GM12891 (cell line): ENCODE measurements at regions not wholly inside any gene's neighbourhood (a gene's known extent, or its start where the extent isn't known, plus 50 kb on each side); places are given as distances from the start of the nearest gene placed in this dataset.

ENCODE experiments used
- DNase-seq: peaks from one replicate; pipeline ENCODE4 v3.0.0; 2011; ENCODE audit warnings: low spot score; ENCODE audit not compliant: insufficient read length
- FAIRE-seq: peaks from 2 replicates; lab custom pipeline; 2011; peaks lifted over from hg19 to GRCh38; lab: Jason Lieb, UNC
- PAX5 ChIP-seq: IDR thresholded peaks from 2 replicates; pipeline ENCODE4 v1.6.1; 2011; ENCODE audit warnings: low read length, moderate library complexity, mild to moderate bottlenecking; ENCODE audit not compliant: insufficient read depth, severe bottlenecking
- POLR2A ChIP-seq: IDR thresholded peaks from 2 replicates; pipeline ENCODE4 v1.6.1; 2011; ENCODE audit warnings: low read depth, low read length, control low read depth
- POLR2AphosphoS5 ChIP-seq: IDR thresholded peaks from 2 replicates; pipeline ENCODE4 v1.6.1; 2011; ENCODE audit warnings: low read depth, low read length, control low read depth
- POU2F2 ChIP-seq: IDR thresholded peaks from 2 replicates; pipeline ENCODE4 v1.6.1; 2011; ENCODE audit warnings: low read depth, mild to moderate bottlenecking, control low read depth, low read length, moderate library complexity
- SPI1 ChIP-seq: IDR thresholded peaks from 2 replicates; pipeline ENCODE4 v1.6.1; 2011; ENCODE audit warnings: low read depth, low read length, control low read depth
- TAF1 ChIP-seq: IDR thresholded peaks from 2 replicates; pipeline ENCODE4 v1.6.1; 2011; ENCODE audit warnings: low read depth, low read length, control low read depth

- TF ChIP-seq POU2F2 (no peak), POLR2AphosphoS5 (no peak), TAF1 (no peak), PAX5 (no peak), SPI1 (no peak), POLR2A (no peak)
- FAIRE-seq (no peak), DNase-seq (no peak)
Observed at GRCh38 chr4:74638689-74639088, 155.6 kb downstream of the BTC start.

DNA sequence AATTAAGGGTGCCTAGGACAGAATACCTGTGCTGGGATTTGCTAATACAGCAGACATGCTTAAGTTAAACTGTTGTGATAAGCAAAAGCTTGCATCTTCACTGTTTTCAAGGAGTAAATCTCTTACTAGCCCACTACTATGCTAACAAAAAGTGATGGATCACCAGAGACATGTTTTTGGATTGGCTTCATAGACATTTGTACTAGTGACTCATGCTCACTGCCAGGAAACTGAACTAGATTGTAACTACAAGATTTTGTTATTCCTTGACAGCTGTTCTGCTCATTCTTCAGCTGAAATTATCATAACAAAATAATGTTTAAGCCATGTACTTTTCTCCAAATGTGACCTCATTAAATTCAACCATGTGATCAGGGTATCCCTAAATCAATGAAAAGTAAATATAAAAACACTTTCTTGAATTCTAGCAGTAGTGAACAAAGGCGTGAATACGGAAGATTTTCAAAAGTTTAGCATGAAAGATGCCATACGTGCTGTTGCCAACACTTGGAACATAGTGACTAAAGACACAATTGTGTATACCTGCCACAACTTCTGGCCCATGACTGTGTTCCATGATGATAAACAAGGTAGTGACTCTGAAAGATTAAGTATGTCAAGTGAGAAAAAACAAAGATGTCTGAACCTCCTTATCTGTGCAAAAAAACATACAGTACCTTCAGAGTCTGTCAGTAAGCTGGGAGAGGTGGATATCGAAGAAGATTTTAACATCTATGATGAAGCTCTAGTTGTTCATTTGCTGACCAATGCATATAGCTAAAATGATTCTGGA is 154.0 kb downstream of the BTC start:
- no peak for TF ChIP-seq POLR2A
- no peak for TF ChIP-seq TAF1
- TF ChIP-seq POU2F2: no peak
- no peak for TF ChIP-seq POLR2AphosphoS5
- no peak for TF ChIP-seq PAX5
- no peak for TF ChIP-seq SPI1
- DNase-seq (no peak), FAIRE-seq (no peak)

DNA sequence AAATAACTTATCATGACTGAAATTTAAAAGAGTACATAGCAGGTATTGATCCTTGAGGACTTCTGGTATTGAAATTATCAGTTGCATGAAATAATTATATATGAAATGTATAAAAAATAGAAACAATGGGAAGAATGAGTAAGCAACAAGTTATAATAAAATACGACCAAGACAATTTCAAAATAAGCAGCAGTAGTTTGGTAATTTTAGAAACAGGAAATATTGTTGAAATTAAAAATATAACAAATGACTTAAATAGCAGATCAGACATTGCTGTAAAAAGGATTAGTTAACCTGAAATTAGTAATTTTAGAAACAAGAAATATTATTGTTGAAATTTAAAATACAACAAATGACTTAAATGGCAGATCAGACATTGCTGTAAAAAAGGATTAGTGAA is 152.3 kb downstream of the BTC start:
- no peak for FAIRE-seq
- no peak for DNase-seq
- TF ChIP-seq SPI1 (no peak), POLR2AphosphoS5 (no peak), POU2F2 (no peak), POLR2A (no peak), PAX5 (no peak), TAF1 (no peak)

GRCh38 chr4:74649193-74649592 is 145.1 kb downstream of the BTC start:
- no peak for TF ChIP-seq PAX5
- no peak for TF ChIP-seq TAF1
- TF ChIP-seq POLR2A: no peak
- no peak for TF ChIP-seq POU2F2
- FAIRE-seq: no peak
- no peak for DNase-seq

DNA sequence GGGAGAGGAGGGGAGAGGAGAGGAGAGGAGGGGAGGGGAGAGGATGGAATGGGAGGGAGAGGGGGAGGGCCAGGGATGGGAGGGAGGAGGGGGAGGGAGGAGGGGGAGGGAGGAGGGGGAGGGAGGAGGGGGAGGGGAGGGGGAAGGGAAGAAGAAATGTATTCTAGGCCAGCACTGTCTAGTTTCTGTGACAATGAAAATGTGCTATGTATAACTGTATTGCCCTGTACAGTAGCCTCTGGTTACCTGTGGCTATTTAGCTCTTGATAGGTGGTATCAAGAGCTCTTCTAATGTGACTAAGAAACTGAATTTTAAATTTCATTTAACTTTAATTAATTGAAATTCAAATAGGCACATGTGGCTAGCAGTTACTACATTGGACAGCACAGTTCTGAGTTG is 143.1 kb downstream of the BTC start:
- TF ChIP-seq SPI1 (no peak), POU2F2 (no peak), POLR2AphosphoS5 (no peak), TAF1 (no peak), PAX5 (no peak), POLR2A (no peak)
- no peak for DNase-seq
- FAIRE-seq: no peak

- no peak for FAIRE-seq
- DNase-seq: no peak
- no peak for TF ChIP-seq POU2F2
- no peak for TF ChIP-seq TAF1
- TF ChIP-seq PAX5: no peak
- TF ChIP-seq POLR2A: no peak
- TF ChIP-seq POLR2AphosphoS5: no peak
- no peak for TF ChIP-seq SPI1
Observed at GRCh38 chr4:74653331-74654229, 140.7 kb downstream of the BTC start.

DNA sequence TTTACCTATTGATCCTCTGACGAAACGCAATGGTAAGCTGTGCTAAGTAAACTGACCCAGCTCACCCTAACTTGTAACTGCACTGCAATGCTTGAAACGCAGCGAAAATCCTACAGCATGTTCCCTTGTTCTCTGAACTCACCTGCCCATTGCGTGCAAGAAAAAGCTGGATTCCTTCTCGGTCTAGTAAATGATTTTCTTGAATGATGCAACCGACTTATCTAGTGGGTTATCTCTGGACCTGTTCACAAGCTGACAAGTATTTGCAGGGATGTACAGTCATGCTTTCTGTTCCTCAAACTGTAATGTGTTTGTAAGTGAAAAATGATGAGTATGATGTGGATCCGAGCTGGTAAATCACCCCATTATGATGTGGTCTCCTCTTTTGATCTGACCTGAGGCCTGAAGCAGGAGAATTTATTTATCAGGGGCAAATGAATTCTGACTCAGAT is 140.1 kb downstream of the BTC start:
- DNase-seq (no peak), FAIRE-seq (no peak)
- TF ChIP-seq POU2F2: no peak
- TF ChIP-seq POLR2AphosphoS5: no peak
- no peak for TF ChIP-seq SPI1
- TF ChIP-seq PAX5: no peak
- no peak for TF ChIP-seq POLR2A
- no peak for TF ChIP-seq TAF1

DNA sequence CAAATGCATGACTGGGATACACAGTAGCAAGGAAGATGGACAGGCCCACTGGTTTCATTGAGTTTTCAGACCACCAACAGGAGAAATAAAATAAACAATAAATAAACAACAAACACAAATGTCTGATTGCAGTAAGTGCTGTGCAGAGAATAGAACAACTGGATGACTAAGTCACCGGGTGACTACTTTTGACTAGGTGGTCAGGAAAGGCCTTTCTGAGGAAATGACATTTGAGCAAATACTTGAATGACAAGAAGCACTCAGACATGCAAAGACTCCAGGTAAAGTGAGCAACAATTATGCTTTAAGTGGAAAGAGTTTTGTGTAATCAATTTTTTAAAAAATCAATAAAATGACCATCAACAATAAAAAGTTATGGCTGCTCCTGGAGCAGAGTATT is 137.7 kb downstream of the BTC start:
- FAIRE-seq (no peak), DNase-seq (no peak)
- TF ChIP-seq POLR2A (no peak), POU2F2 (no peak), TAF1 (no peak), POLR2AphosphoS5 (no peak), SPI1 (no peak), PAX5 (no peak)

DNA sequence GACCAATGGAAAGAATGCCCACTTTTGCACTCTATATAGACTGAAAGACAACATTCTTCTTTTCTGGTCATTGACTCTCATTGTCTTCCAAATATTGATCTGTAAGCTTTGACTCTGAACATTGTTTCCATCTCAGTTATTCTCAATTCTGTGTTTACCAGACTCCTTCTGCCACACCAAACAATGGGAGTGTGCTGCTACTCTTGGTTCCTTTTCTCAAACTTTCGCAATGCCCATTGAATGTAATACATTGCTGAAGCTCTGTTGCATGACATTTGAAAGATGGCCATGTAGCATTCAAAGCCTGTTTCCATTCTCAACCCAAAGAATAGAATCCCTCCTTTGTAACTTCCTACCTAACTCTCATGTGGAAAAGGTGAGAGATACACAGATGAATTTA is 136.2 kb downstream of the BTC start:
- TF ChIP-seq TAF1 (no peak), SPI1 (no peak), POLR2A (no peak)
- no peak for DNase-seq
- FAIRE-seq: no peak

DNA sequence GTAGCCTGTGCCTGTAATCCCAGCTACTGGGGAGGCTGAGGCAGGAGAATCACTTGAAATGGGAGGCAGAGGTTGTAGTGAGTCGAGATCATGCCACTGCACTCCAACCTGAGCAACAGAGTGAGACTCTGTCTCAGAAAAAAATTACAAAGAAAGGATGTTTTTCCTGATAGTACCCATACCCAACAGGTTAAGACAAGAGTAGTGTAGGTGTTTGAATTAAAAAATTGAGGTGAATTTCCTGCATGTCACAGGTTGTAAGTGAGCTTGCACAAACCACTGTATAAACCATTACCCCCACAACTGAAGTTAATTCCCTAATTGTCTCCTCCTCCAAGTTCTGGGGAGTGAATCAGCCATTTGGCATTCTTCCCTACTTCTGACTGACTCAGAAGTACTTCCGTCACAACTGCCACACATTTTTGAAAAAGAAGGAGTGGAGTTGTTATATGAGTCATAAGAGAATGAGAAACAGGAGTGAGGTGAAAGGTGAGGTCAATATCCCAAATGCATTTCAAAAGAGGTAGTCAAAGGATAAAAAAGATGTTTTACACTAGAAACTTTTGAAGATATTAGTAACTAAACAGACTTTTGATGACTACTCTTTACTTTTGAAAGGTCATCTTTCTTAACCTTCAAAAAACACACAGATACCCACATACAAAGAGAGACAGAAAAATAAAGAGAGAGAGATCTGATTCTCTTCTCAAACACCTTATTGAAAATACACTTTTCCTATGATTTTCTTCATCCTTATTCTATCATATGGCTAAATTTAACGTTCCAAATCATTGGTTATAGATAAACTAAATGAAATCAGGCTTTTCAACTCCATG is 134.5 kb downstream of the BTC start:
- FAIRE-seq (no peak), DNase-seq (no peak)
- no peak for TF ChIP-seq TAF1
- no peak for TF ChIP-seq SPI1
- no peak for TF ChIP-seq POU2F2
- no peak for TF ChIP-seq POLR2A
- no peak for TF ChIP-seq PAX5
- no peak for TF ChIP-seq POLR2AphosphoS5
